ENCODE measurements at regions not wholly inside any gene's neighbourhood (a gene's known extent, or its start where the extent isn't known, plus 50 kb on each side); places are given as distances from the start of the nearest gene placed in this dataset.
"Not testable (repeated sequence)": the region's sequence is repeated elsewhere in the genome, so short reads cannot be mapped to it uniquely, and the experiment has no call there.

- DNase-seq (ENCODE audit: low read depth): no peak
- TF ChIP-seq, protein P1, sequence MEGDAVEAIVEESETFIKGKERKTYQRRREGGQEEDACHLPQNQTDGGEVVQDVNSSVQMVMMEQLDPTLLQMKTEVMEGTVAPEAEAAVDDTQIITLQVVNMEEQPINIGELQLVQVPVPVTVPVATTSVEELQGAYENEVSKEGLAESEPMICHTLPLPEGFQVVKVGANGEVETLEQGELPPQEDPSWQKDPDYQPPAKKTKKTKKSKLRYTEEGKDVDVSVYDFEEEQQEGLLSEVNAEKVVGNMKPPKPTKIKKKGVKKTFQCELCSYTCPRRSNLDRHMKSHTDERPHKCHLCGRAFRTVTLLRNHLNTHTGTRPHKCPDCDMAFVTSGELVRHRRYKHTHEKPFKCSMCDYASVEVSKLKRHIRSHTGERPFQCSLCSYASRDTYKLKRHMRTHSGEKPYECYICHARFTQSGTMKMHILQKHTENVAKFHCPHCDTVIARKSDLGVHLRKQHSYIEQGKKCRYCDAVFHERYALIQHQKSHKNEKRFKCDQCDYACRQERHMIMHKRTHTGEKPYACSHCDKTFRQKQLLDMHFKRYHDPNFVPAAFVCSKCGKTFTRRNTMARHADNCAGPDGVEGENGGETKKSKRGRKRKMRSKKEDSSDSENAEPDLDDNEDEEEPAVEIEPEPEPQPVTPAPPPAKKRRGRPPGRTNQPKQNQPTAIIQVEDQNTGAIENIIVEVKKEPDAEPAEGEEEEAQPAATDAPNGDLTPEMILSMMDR (IDR thresholded peaks at IDR 0.05; ENCODE audit: low read length, missing control alignments): no peak
- H3K4me3 ChIP-seq (replicated peaks; ENCODE audit: low read depth, low read length): no peak overlapping the region
Measured at GRCh38 chr4:10787365-10787764, 102.8 kb upstream of the CLNK start.

- DNase-seq (ENCODE audit: low read depth): no peak
- TF ChIP-seq, protein P1 (IDR thresholded peaks at IDR 0.05; ENCODE audit: low read length, missing control alignments): no peak
- H3K4me3 ChIP-seq (replicated peaks; ENCODE audit: low read depth, low read length): no peak overlapping the region
Measured at GRCh38 chr4:10784621-10785020, 100.1 kb upstream of the CLNK start.

DNA sequence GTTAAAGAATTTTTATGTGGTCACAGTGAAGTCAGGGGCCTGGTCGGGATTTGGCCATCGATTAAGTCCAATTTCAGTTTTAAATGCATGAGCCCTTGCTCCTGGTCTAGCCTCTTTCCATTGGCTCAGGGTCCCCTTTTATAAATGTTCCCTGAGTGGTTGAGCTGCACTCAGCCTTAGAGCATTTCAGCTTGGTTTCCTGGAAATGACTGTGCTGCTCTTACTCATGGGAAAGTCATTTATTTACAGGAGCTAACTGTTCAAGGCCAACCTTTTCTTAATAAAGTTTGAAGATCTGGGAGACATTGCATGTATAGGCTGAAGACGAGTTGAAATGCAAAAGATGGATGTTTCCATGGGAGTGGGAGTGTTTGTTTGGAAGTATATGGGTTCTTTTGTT is 98.8 kb upstream of the CLNK start:
- peak; percentile 68 for DNase-seq (ENCODE audit: low read depth)
- H3K4me3 ChIP-seq (replicated peaks; ENCODE audit: low read depth, low read length): no peak overlapping the region
- TF ChIP-seq, protein P1 (IDR thresholded peaks at IDR 0.05; ENCODE audit: low read length, missing control alignments): no peak

DNA sequence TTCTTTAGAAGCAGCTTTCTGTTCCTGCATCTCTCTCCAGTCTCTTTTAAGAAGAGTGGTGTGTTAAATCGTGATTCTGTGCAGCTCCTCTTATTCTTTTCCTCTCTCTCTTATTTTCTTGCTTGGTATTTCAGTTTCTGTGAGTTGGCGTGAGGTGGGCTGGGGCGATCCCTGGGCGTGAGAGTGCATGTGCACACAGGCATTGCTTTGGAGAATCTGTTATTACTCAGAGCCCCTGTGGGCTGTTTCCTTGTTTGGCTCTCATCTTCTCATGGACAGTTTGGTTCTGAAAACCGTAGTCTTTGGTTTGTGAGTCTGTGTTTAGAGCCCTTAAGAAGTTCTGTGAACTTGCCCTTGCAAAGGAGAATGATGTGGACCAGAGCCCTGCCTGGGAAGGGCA is 97.2 kb upstream of the CLNK start:
- TF ChIP-seq, protein P1 (IDR thresholded peaks at IDR 0.05; ENCODE audit: low read length, missing control alignments): no peak
- no peak for DNase-seq (ENCODE audit: low read depth)
- H3K4me3 ChIP-seq (replicated peaks; ENCODE audit: low read depth, low read length): no peak overlapping the region

- not testable (repeated sequence) for DNase-seq (ENCODE audit: low read depth); H3K4me3 ChIP-seq (replicated peaks; ENCODE audit: low read depth, low read length)
Measured at GRCh38 chr4:10780803-10781202, 96.2 kb upstream of the CLNK start.

- H3K4me3 ChIP-seq (replicated peaks; ENCODE audit: low read depth, low read length): not testable (repeated sequence)
Measured at GRCh38 chr4:10775132-10775531, 90.6 kb upstream of the CLNK start.

GRCh38 chr4:10773656-10774055 is 89.1 kb upstream of the CLNK start:
- H3K4me3 ChIP-seq (replicated peaks; ENCODE audit: low read depth, low read length): no peak overlapping the region
- DNase-seq (ENCODE audit: low read depth): no peak
- TF ChIP-seq, protein P1 (IDR thresholded peaks at IDR 0.05; ENCODE audit: low read length, missing control alignments): no peak

More at GRCh38 chr4:10775132-10775531, 90.6 kb upstream of the CLNK start:
- not testable (repeated sequence) for DNase-seq (ENCODE audit: low read depth)

GRCh38 chr4:10773010-10773409 is 88.4 kb upstream of the CLNK start:
- no peak for DNase-seq (ENCODE audit: low read depth)
- TF ChIP-seq, protein P1 (IDR thresholded peaks at IDR 0.05; ENCODE audit: low read length, missing control alignments): no peak
- H3K4me3 ChIP-seq (replicated peaks; ENCODE audit: low read depth, low read length): no peak overlapping the region
